Esophagus squamous epithelium (tissue), 4 donors: ENCODE measurements at regions not wholly inside any gene's neighbourhood (a gene's known extent, or its start where the extent isn't known, plus 50 kb on each side); places are given as distances from the start of the nearest gene placed in this dataset.

Source experiments
- CTCF ChIP-seq, 6 experiments: fragments of 450-650 bp in 4 of 6; fragments of 200-600 bp in 2 of 6; sonication (generic) in 2 of 6; IDR thresholded peaks; one replicate each; pipeline ENCODE4 v1.5.1; 2016 to 2019; ENCODE audit warnings: antibody characterized with exemption in 6 of 6, mild to moderate bottlenecking in 4 of 6, moderate library complexity in 4 of 6
- POLR2A ChIP-seq, 4 donors: fragments of 450-650 bp; IDR thresholded peaks; one replicate each; pipeline ENCODE4 v1.6.1; 2017; ENCODE audit warnings: antibody characterized with exemption in 4 of 4, mild to moderate bottlenecking in 4 of 4, moderate library complexity in 3 of 4

DNA sequence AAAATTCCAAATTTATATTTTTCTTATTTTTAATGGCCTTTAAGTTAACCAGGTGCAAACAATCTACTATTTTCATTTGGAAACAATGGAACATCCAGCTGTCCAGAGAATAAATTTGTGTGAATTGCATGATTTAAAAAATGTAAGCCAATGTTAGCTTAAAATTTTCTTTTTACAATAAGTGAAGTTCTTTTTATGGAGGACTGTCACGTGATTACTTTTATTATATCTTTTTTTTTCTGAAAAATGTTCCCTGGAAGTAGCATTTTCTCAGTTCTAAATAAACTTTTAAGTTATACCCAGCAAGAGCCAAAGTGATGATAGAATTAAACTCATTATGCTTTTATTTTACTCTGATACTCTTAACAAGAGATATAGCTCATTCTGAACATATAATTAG is 267.7 kb upstream of the SLC35B3 start:
- TF ChIP-seq POLR2A (IDR thresholded peaks at IDR 0.05) (no peak), CTCF (IDR thresholded peaks at IDR 0.05) (no peak)
